Testis (tissue), 2 donors: ENCODE measurements at regions not wholly inside any gene's neighbourhood (a gene's known extent, or its start where the extent isn't known, plus 50 kb on each side); places are given as distances from the start of the nearest gene placed in this dataset.

Source experiments
- DNase-seq: peaks from one replicate; pipeline ENCODE4 v3.0.0-alpha.2; 2019
- H3K27ac ChIP-seq, 2 donors: fragments of 200-600 bp; sonication (generic); one replicate each; pipeline ENCODE4 v1.5.1; 2019
- H3K27me3 ChIP-seq: fragments of 200-600 bp; sonication (generic); one replicate; pipeline ENCODE4 v1.5.1; 2019
- H3K36me3 ChIP-seq: fragments of 200-600 bp; sonication (generic); one replicate; pipeline ENCODE4 v1.5.1; 2017; ENCODE audit warnings: low read depth; ENCODE audit errors: missing control alignments
- H3K4me1 ChIP-seq: fragments of 200-600 bp; sonication (generic); one replicate; pipeline ENCODE4 v1.5.1; 2019
- H3K4me3 ChIP-seq, 2 donors: fragments of 200-600 bp; sonication (generic); one replicate each; pipeline ENCODE4 v1.5.1; 2017 to 2019
- H3K9me3 ChIP-seq: fragments of 200-600 bp; sonication (generic); one replicate; pipeline ENCODE4 v1.5.1; 2017
- CTCF ChIP-seq, 3 experiments: fragments of 450-650 bp in 2 of 3; fragments of 200-600 bp in 1 of 3; sonication (generic) in 1 of 3; IDR thresholded peaks; one replicate each; pipeline ENCODE4 v1.5.1; 2016 to 2019; ENCODE audit warnings: antibody characterized with exemption in 3 of 3, mild to moderate bottlenecking in 2 of 3, moderate library complexity in 1 of 3
- POLR2A ChIP-seq: fragments of 450-650 bp; IDR thresholded peaks from one replicate; pipeline ENCODE4 v1.6.1; 2017; ENCODE audit warnings: antibody characterized with exemption, mild to moderate bottlenecking, moderate library complexity
- WGBS, 2 donors: methylation state at CpG; one replicate each; pipeline ENCODE4 v1.1.5; 2018; 5-methylcytosine and 5-hydroxymethylcytosine counted together
- intact Hi-C: fragments of 100-400 bp; cut with DNase I; formaldehyde crosslinking; loops from one replicate; pipeline ENCODE4 v1.15.1; 2023; ENCODE audit warnings: low total_unique reads

DNA sequence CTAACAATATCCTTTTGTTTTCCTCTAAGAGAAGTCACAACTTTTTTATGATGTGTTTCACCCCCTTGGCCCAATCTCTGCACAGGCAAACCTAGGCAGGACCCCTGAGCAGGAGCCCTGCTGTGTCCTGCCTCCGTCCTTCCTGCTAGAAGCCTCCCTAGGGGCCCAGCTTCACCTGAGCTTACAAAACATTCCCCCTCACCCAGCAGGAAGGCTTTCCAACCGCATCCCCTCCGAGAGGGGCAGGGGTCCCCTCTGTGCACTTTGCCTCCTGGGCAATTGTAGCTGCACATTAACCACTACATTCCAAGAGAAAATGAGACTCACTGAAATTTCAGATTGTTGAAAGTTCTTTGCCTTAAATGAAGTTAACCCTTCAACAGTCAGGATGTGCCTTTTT lies 176.2 kb downstream of the IRX2 start:
- H3K4me3 ChIP-seq = no peak overlapping the region
- intact Hi-C loops = no loop called here
- H3K9me3 ChIP-seq = no peaks in the 10 kb centered on the region
- no peak overlapping the region for H3K27ac ChIP-seq
- no peak for DNase-seq
- WGBS, 2 donors = 50 to 67% methylated on average over 3 of the region's 3 CpGs
- H3K27me3 ChIP-seq = no peaks in the 10 kb centered on the region
- TF ChIP-seq POLR2A (no peak), CTCF (IDR thresholded peaks at IDR 0.05) (no peak)
- H3K4me1 ChIP-seq = no peaks in the 10 kb centered on the region
- no peaks in the 10 kb centered on the region for H3K36me3 ChIP-seq

DNA sequence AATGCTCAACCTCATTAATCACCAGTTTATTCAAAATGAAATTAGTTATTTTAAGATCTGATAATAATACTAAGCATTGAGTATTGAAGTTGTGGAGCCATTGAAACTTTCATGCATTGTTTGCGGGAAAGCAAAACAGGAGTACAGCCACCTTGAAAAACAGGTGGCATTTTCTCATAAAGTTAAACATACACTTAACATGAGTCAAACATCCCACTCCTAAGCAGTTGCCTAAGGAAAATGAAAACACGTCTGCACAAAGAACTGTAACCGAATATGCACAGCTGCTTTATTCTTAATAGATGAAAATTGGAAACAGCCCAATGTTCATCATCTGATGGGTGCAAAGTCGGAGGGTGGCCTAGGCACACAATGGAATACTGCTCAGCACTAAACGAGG lies 177.3 kb downstream of the IRX2 start:
- Histone ChIP-seq H3K36me3 (no peaks in the 10 kb centered on the region), H3K4me3 (no peak overlapping the region), H3K9me3 (no peaks in the 10 kb centered on the region), H3K4me1 (no peaks in the 10 kb centered on the region), H3K27ac (no peak overlapping the region), H3K27me3 (no peaks in the 10 kb centered on the region)
- WGBS, 2 donors = 78 to 85% methylated on average over 5 of the region's 5 CpGs
- intact Hi-C loops = no loop called here
- DNase-seq = no peak
- TF ChIP-seq POLR2A (no peak), CTCF (IDR thresholded peaks at IDR 0.05) (no peak)

- TF ChIP-seq CTCF (IDR thresholded peaks at IDR 0.05) = no peak
- TF ChIP-seq POLR2A = no peak
- no peaks in the 10 kb centered on the region for H3K4me1 ChIP-seq
- intact Hi-C loops = no loop called here
- no peaks in the 10 kb centered on the region for H3K9me3 ChIP-seq
- no peak overlapping the region for H3K27ac ChIP-seq
- no peaks in the 10 kb centered on the region for H3K27me3 ChIP-seq
- no peak overlapping the region for H3K4me3 ChIP-seq
- peak; percentile 19 for DNase-seq
- H3K36me3 ChIP-seq = no peaks in the 10 kb centered on the region
- WGBS, 2 donors = 38 to 43% methylated on average over 10 of the region's 10 CpGs
Observed at GRCh38 chr5:2570586-2570985, 180.9 kb downstream of the IRX2 start.

- H3K27ac ChIP-seq = no peak overlapping the region
- no peaks in the 10 kb centered on the region for H3K9me3 ChIP-seq
- TF ChIP-seq CTCF (IDR thresholded peaks at IDR 0.05) (no peak), POLR2A (no peak)
- DNase-seq = no peak
- H3K27me3 ChIP-seq = no peaks in the 10 kb centered on the region
- 85 to 89% methylated on average over 15 of the region's 15 CpGs for WGBS, 2 donors
- H3K4me1 ChIP-seq = no peaks in the 10 kb centered on the region
- no peak overlapping the region for H3K4me3 ChIP-seq
- intact Hi-C loops = no loop called here
- no peaks in the 10 kb centered on the region for H3K36me3 ChIP-seq
Observed at GRCh38 chr5:2569774-2570542, 181.5 kb downstream of the IRX2 start.

GRCh38 chr5:2569176-2569575 lies 182.3 kb downstream of the IRX2 start:
- WGBS, 2 donors = 72 to 76% methylated on average over 8 to 10 of the region's 10 CpGs
- H3K27me3 ChIP-seq = no peaks in the 10 kb centered on the region
- DNase-seq = no peak

More at GRCh38 chr5:2569176-2569575, 182.3 kb downstream of the IRX2 start:
- no peaks in the 10 kb centered on the region for H3K36me3 ChIP-seq
- no peaks in the 10 kb centered on the region for H3K9me3 ChIP-seq
- H3K4me1 ChIP-seq = no peaks in the 10 kb centered on the region
- no peak overlapping the region for H3K27ac ChIP-seq
- no peak for TF ChIP-seq POLR2A
- TF ChIP-seq CTCF (IDR thresholded peaks at IDR 0.05) = no peak
- H3K4me3 ChIP-seq = no peak overlapping the region
- intact Hi-C loops = no loop called here
